Mesothelial cell of epicardium (in vitro differentiated cells): ENCODE measurements at regions not wholly inside any gene's neighbourhood (a gene's known extent, or its start where the extent isn't known, plus 50 kb on each side); places are given as distances from the start of the nearest gene placed in this dataset.

ENCODE experiments used
- DNase-seq, 2 experiments: peaks; one replicate each; pipeline ENCODE4 v3.0.0; 2021; ENCODE audit warnings: low spot score in 2 of 2; ENCODE audit not compliant: unreplicated experiment in 2 of 2
- H3K27ac Mint-ChIP-seq: 2 replicates; pipeline ENCODE4 v1.8.0; 2021; ENCODE audit warnings: mixed read lengths
- H3K27me3 Mint-ChIP-seq: 2 replicates; pipeline ENCODE4 v1.8.0; 2021; ENCODE audit warnings: low read depth, mixed read lengths
- H3K36me3 Mint-ChIP-seq: 2 replicates; pipeline ENCODE4 v1.8.0; 2021; ENCODE audit warnings: mixed read lengths
- H3K4me1 Mint-ChIP-seq: 2 replicates; pipeline ENCODE4 v1.8.0; 2021; ENCODE audit warnings: mixed read lengths
- H3K4me3 Mint-ChIP-seq: 2 replicates; pipeline ENCODE4 v1.8.0; 2021; ENCODE audit warnings: mild to moderate bottlenecking, moderate library complexity, mixed read lengths
- H3K9me3 Mint-ChIP-seq: 2 replicates; pipeline ENCODE4 v1.8.0; 2021; ENCODE audit warnings: mixed read lengths
- TF ChIP-seq, protein P1 (sequence below): fragments of 200-600 bp; sonication (generic); IDR thresholded peaks from one replicate; pipeline ENCODE4 v1.5.0; 2021; ENCODE audit warnings: antibody characterized with exemption; ENCODE audit not compliant: unreplicated experiment

DNA sequence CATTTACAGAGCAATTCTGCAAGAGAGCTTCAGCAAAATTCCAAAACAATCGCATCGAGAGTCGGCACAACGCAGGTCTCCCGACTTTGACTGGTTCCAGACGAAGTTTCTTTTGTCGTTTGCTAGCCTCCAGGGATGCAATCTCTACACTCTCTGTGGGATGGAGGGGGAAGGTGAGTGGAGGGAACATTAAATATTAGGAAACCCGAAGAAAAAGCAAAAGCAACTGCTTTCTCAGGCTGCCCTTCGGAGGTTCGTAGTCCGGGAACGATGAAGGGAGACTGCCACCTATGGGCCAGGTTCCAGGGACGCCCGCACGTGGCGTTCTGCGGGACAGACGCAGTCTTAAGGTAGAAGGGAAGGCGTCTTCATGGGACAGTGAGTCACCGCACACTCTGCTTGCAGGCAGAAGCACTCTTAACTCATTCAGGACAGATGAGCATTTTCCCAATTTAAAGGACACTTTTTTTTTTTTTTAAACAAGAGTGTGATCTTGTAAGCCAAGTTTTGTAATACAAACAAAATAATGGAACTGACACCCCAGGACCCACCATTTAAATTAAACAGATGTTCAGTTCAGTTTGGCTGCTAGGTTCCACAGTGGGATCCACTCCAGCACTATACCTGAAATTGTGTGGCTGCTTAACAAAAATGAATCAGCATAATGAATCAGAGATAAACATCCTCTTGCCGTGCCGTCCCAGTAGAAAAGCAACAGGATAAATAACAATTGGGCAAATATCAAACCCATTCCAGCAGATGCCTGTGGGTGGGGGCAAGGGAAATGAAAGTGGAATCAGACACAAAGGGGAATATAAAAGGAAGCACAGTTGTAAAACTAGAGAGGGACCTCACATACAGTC is 65.8 kb upstream of the ARMC2 start:
- peak overlapping the region; percentile 76 for H3K27ac Mint-ChIP-seq
- no peaks in the 10 kb centered on the region for H3K36me3 Mint-ChIP-seq
- no peaks in the 10 kb centered on the region for H3K27me3 Mint-ChIP-seq
- H3K4me3 Mint-ChIP-seq = peak overlapping the region; percentile 82
- TF ChIP-seq, protein P1, sequence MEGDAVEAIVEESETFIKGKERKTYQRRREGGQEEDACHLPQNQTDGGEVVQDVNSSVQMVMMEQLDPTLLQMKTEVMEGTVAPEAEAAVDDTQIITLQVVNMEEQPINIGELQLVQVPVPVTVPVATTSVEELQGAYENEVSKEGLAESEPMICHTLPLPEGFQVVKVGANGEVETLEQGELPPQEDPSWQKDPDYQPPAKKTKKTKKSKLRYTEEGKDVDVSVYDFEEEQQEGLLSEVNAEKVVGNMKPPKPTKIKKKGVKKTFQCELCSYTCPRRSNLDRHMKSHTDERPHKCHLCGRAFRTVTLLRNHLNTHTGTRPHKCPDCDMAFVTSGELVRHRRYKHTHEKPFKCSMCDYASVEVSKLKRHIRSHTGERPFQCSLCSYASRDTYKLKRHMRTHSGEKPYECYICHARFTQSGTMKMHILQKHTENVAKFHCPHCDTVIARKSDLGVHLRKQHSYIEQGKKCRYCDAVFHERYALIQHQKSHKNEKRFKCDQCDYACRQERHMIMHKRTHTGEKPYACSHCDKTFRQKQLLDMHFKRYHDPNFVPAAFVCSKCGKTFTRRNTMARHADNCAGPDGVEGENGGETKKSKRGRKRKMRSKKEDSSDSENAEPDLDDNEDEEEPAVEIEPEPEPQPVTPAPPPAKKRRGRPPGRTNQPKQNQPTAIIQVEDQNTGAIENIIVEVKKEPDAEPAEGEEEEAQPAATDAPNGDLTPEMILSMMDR = peak; percentile 70
- DNase-seq = peak; percentile 60 to 84
- no peaks in the 10 kb centered on the region for H3K9me3 Mint-ChIP-seq
- H3K4me1 Mint-ChIP-seq = peaks cover 16% of the 10 kb centered on the region

DNA sequence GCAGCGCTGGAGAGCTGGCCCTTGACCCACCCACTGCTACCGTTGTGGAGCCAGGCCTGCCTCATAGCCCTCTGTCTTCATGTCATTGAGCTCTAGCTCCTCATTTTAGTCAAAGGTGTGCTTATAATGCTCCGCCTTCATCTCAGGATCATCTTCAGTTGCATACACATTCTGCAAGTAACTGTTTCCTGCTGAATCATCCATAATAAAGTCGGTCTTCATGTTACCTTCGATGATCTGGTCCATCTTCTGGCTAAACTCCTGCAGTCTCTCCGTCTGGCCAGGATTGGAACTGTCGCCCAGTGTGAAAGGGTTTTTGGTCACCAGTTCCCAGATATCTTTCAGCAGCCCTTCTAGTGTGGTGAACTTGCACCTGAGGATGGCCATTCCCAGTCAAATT is 62.6 kb upstream of the ARMC2 start:
- Mint-ChIP-seq H3K9me3 (peaks cover 23% of the 10 kb centered on the region), H3K4me3 (no peak overlapping the region), H3K27me3 (no peaks in the 10 kb centered on the region), H3K27ac (no peak overlapping the region), H3K36me3 (peaks cover 15% of the 10 kb centered on the region), H3K4me1 (peaks cover 11% of the 10 kb centered on the region)
- DNase-seq = no peak
- TF ChIP-seq, protein P1 = no peak

DNA sequence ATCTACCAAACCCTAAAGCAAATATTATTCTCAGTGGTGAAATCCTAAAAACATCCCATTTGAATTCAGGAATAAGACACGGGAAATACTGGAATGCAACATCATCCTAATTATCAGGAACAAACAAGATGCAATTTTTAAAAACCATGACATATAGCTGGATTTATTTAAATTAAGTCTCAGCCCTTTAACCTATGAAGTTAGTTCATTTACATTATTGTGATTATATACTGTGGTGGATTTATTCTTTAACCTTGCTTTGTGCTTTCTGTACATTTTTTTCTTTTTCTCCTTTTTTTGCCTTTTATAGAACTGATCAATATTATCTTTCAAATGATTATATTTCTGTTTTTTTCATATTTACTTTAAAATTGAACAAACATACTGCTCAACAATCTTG is 59.8 kb upstream of the ARMC2 start:
- H3K4me1 Mint-ChIP-seq = no peaks in the 10 kb centered on the region
- no peak overlapping the region for H3K4me3 Mint-ChIP-seq
- TF ChIP-seq, protein P1 = no peak
- peaks cover 18% of the 10 kb centered on the region for H3K36me3 Mint-ChIP-seq
- H3K27ac Mint-ChIP-seq = no peak overlapping the region
- H3K9me3 Mint-ChIP-seq = peaks cover 27% of the 10 kb centered on the region
- DNase-seq = no peak
- no peaks in the 10 kb centered on the region for H3K27me3 Mint-ChIP-seq

DNA sequence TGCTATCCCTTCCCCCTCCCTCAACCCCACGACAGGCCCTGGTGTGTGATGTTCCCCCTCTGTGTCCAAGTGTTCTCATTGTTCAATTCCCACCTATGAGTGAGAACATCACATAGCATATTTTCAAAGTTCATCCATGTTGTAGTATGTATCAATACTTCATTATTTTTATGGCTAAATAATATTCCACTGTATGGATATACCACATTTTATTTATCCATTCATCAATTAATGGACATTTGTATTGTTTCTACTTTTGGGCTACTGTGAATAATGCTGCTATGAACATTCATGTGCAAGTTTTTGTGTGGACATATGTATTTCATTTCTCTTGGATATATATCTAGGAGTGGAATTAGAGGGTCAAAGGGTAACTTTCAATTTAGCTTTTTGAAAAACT is 58.7 kb upstream of the ARMC2 start:
- H3K4me1 Mint-ChIP-seq = peaks cover 4% of the 10 kb centered on the region
- H3K27me3 Mint-ChIP-seq = no peaks in the 10 kb centered on the region
- peaks cover 27% of the 10 kb centered on the region for H3K9me3 Mint-ChIP-seq

DNA sequence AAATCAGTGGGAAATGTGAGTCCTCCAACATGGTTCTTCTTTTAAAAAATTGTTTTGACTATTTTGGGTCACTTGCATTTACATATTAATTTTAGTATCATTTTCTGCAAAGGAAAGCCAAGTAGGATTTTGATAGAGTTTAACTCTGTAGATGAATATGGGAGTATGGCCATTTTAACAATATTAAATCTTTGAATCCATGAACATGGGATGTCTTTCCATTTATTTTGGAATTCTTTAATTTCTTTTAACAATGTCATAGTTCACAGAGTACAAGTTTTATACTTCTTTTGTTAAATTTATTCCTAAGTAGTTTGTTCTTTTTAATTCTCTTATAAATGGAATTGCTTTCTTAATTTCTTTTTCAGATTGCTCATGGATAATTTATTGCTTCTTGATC is 56.5 kb upstream of the ARMC2 start:
- Mint-ChIP-seq H3K27me3 (no peaks in the 10 kb centered on the region), H3K9me3 (peaks cover 27% of the 10 kb centered on the region), H3K27ac (no peak overlapping the region), H3K4me3 (no peak overlapping the region), H3K36me3 (peaks cover 18% of the 10 kb centered on the region), H3K4me1 (peaks cover 5% of the 10 kb centered on the region)
- TF ChIP-seq, protein P1 = no peak
- DNase-seq = no peak

More for the DNA sequence above, 58.7 kb upstream of the ARMC2 start:
- H3K27ac Mint-ChIP-seq = no peak overlapping the region
- TF ChIP-seq, protein P1 = no peak
- DNase-seq = no peak
- H3K36me3 Mint-ChIP-seq = peaks cover 18% of the 10 kb centered on the region
- H3K4me3 Mint-ChIP-seq = no peak overlapping the region
